IMR-90 (cell line): ENCODE measurements at regions not wholly inside any gene's neighbourhood (a gene's known extent, or its start where the extent isn't known, plus 50 kb on each side); places are given as distances from the start of the nearest gene placed in this dataset.

Experiments used
- ATAC-seq: fragments of 200-7000 bp; cut with Tn5 transposase; 2 replicates; pipeline ENCODE4 v1.9.1; 2020; ENCODE audit warnings: low read depth, mild to moderate bottlenecking, moderate library complexity
- BruUV-seq: library from RNA; stranded (reverse); fragments of 400-500 nt; replicated peaks from 2 replicates; lab custom pipeline; 2021; lab: Mats Ljungman, UMichigan
- CTCF ChIA-PET: fragments of 300-600 bp; formaldehyde crosslinking; extraction: SDS; loops from one replicate; lab custom pipeline; 2021; ENCODE audit warnings: antibody characterized with exemption; lab: Yijun Ruan, JAX
- POLR2A ChIA-PET: fragments of 300-600 bp; sonication (Branson Sonifier 250); formaldehyde crosslinking; loops from one replicate; lab custom pipeline; 2022; ENCODE audit warnings: antibody characterized with exemption; ENCODE audit not compliant: unreplicated experiment; lab: Charles Lee
- DNase-seq: peaks from one replicate; pipeline ENCODE4 v3.0.0; 2013
- H2AFZ ChIP-seq: replicated peaks from 2 replicates; pipeline ENCODE3; 2013; ENCODE audit warnings: low read length, mild to moderate bottlenecking; ENCODE audit not compliant: poor library complexity
- H2AK5ac ChIP-seq: 2 replicates; pipeline ENCODE4 v1.6.1; 2013; ENCODE audit warnings: low read depth, low read length, inconsistent platforms
- H2AK9ac ChIP-seq: replicated peaks from 2 replicates; pipeline ENCODE3; 2013; ENCODE audit warnings: mild to moderate bottlenecking, low read depth, low read length, moderate library complexity; ENCODE audit not compliant: poor library complexity
- H2BK120ac ChIP-seq: 2 replicates; pipeline ENCODE4 v1.6.1; 2013; ENCODE audit warnings: low read depth, low read length, inconsistent platforms
- H2BK15ac ChIP-seq: 3 replicates; pipeline ENCODE4 v1.6.1; 2013; ENCODE audit warnings: low read depth, low read length, inconsistent platforms
- H2BK20ac ChIP-seq: 2 replicates; pipeline ENCODE4 v1.6.1; 2013; ENCODE audit warnings: low read depth, mild to moderate bottlenecking, inconsistent platforms, low read length, moderate library complexity
- H2BK5ac ChIP-seq: 2 replicates; pipeline ENCODE4 v1.6.1; 2013; ENCODE audit warnings: mild to moderate bottlenecking, low read depth, low read length, inconsistent platforms; ENCODE audit not compliant: poor library complexity, severe bottlenecking
- H3K14ac ChIP-seq: replicated peaks from 2 replicates; pipeline ENCODE4 v1.6.1; 2013; ENCODE audit warnings: low read depth, low read length, inconsistent platforms
- H3K18ac ChIP-seq: 2 replicates; pipeline ENCODE4 v1.6.1; 2013; ENCODE audit warnings: low read depth, low read length, control low read depth
- H3K23ac ChIP-seq: 2 replicates; pipeline ENCODE4 v1.6.1; 2013; ENCODE audit warnings: low read depth, low read length, inconsistent platforms
- H3K27ac ChIP-seq: 2 replicates; pipeline ENCODE4 v1.5.1; 2013; ENCODE audit warnings: mild to moderate bottlenecking, control low read depth, low read length; ENCODE audit not compliant: insufficient read depth
- H3K27me3 ChIP-seq: 2 replicates; pipeline ENCODE4 v1.6.1; 2013; ENCODE audit warnings: low read length; ENCODE audit not compliant: control insufficient read depth, insufficient read depth
- H3K36me3 ChIP-seq: 2 replicates; pipeline ENCODE4 v1.6.1; 2013; ENCODE audit warnings: low read length, mixed read lengths; ENCODE audit not compliant: control insufficient read depth, insufficient read depth
- H3K4ac ChIP-seq: 2 replicates; pipeline ENCODE4 v1.6.1; 2013; ENCODE audit warnings: low read depth, low read length, inconsistent platforms
- H3K4me1 ChIP-seq: 2 replicates; pipeline ENCODE4 v1.6.1; 2013; ENCODE audit warnings: low read length, mixed read lengths; ENCODE audit not compliant: control insufficient read depth, insufficient read depth
- H3K4me2 ChIP-seq: 2 replicates; pipeline ENCODE4 v1.6.1; 2013; ENCODE audit warnings: low read depth, mild to moderate bottlenecking, control low read depth, low read length, moderate library complexity
- H3K4me3 ChIP-seq: 2 replicates; pipeline ENCODE4 v1.5.1; 2013; ENCODE audit warnings: low read depth, mild to moderate bottlenecking, control low read depth, low read length, moderate library complexity; ENCODE audit not compliant: insufficient read depth
- H3K56ac ChIP-seq: 2 replicates; pipeline ENCODE4 v1.6.1; 2013; ENCODE audit warnings: low read length, inconsistent platforms; ENCODE audit not compliant: insufficient read depth; ENCODE audit errors: extremely low read depth
- H3K79me1 ChIP-seq, 2 experiments: 2 replicates each; pipeline ENCODE4 v1.6.1; 2013; ENCODE audit warnings: low read length in 2 of 2, inconsistent platforms in 1 of 2, low read depth in 1 of 2
- H3K9ac ChIP-seq: 2 replicates; pipeline ENCODE4 v1.6.1; 2013; ENCODE audit warnings: low read depth, low read length, control low read depth
- H3K9me1 ChIP-seq: 2 replicates; pipeline ENCODE4 v1.6.1; 2013; ENCODE audit warnings: low read length, inconsistent platforms; ENCODE audit not compliant: insufficient read depth
- H3K9me3 ChIP-seq: 2 replicates; pipeline ENCODE4 v1.6.1; 2013; ENCODE audit warnings: low read length; ENCODE audit not compliant: control insufficient read depth, insufficient read depth
- H4K20me1 ChIP-seq: 2 replicates; pipeline ENCODE4 v1.6.1; 2013; ENCODE audit warnings: low read length, inconsistent platforms; ENCODE audit not compliant: insufficient read depth
- H4K5ac ChIP-seq: 2 replicates; pipeline ENCODE4 v1.6.1; 2013; ENCODE audit warnings: mild to moderate bottlenecking, low read depth, low read length, control low read depth
- H4K8ac ChIP-seq, 2 experiments: 2 replicates each; pipeline ENCODE4 v1.6.1; 2013; ENCODE audit warnings: low read depth in 2 of 2, low read length in 2 of 2, control low read depth in 1 of 2, inconsistent platforms in 1 of 2
- H4K91ac ChIP-seq: 2 replicates; pipeline ENCODE4 v1.6.1; 2013; ENCODE audit warnings: low read depth, low read length, inconsistent platforms; ENCODE audit not compliant: insufficient read depth
- BHLHE40 ChIP-seq: fragments of 150-350 bp; IDR thresholded peaks from 2 replicates; pipeline ENCODE4 v1.6.1; 2016; ENCODE audit warnings: mild to moderate bottlenecking, low read depth, low read length
- CEBPB ChIP-seq: IDR thresholded peaks from 2 replicates; pipeline ENCODE4 v1.6.1; 2012; ENCODE audit warnings: low read depth, low read length, improper control_type of control experiment
- CHD1 ChIP-seq: IDR thresholded peaks from 2 replicates; pipeline ENCODE4 v1.6.1; 2012; ENCODE audit warnings: low read depth, low read length, improper control_type of control experiment
- FOS ChIP-seq: fragments of 150-350 bp; IDR thresholded peaks from 2 replicates; pipeline ENCODE4 v1.6.1; 2016; ENCODE audit warnings: low read depth, low read length
- MAFK ChIP-seq: IDR thresholded peaks from 2 replicates; pipeline ENCODE4 v1.6.1; 2012; ENCODE audit warnings: low read depth, low read length, improper control_type of control experiment
- MAZ ChIP-seq: IDR thresholded peaks from 2 replicates; pipeline ENCODE4 v1.6.1; 2012; ENCODE audit warnings: low read depth, mild to moderate bottlenecking, low read length, improper control_type of control experiment, moderate library complexity, borderline replicate concordance
- MXI1 ChIP-seq: IDR thresholded peaks from 2 replicates; pipeline ENCODE4 v1.6.1; 2012; ENCODE audit warnings: low read depth, mild to moderate bottlenecking, low read length, moderate library complexity, borderline replicate concordance
- NFE2L2 ChIP-seq: fragments of 150-350 bp; IDR thresholded peaks from 2 replicates; pipeline ENCODE4 v1.6.1; 2016; ENCODE audit warnings: low read depth, mild to moderate bottlenecking, low read length
- POLR2A ChIP-seq: IDR thresholded peaks from 2 replicates; pipeline ENCODE4 v1.6.1; 2012; ENCODE audit warnings: mild to moderate bottlenecking, low read depth, low read length
- RAD21 ChIP-seq: IDR thresholded peaks from 2 replicates; pipeline ENCODE4 v1.6.1; 2012; ENCODE audit warnings: low read length, improper control_type of control experiment
- RCOR1 ChIP-seq: IDR thresholded peaks from 2 replicates; pipeline ENCODE4 v1.6.1; 2012; ENCODE audit warnings: mild to moderate bottlenecking, low read length, improper control_type of control experiment; ENCODE audit not compliant: insufficient replicate concordance
- RFX5 ChIP-seq: IDR thresholded peaks from 2 replicates; pipeline ENCODE4 v1.8.0; 2012; ENCODE audit warnings: low read depth, mild to moderate bottlenecking, low read length, moderate library complexity
- SMC3 ChIP-seq: fragments of 150-350 bp; IDR thresholded peaks from 2 replicates; pipeline ENCODE4 v1.6.1; 2016; ENCODE audit warnings: low read depth, mild to moderate bottlenecking, antibody characterized with exemption, low read length, moderate library complexity
- WGBS, 2 experiments: methylation state at CpG; one replicate each; pipeline versions ENCODE4 v1.1.5 to v1.1.7; 2013; ENCODE audit warnings: missing lambda C conversion rate in 2 of 2; ENCODE audit not compliant: insufficient read length in 1 of 2; ENCODE audit errors: extremely low coverage in 2 of 2; 5-methylcytosine and 5-hydroxymethylcytosine counted together
- dilution Hi-C: fragments of 300-500 bp; cut with HindIII; formaldehyde crosslinking; loops from one replicate; pipeline ENCODE4 v1.14.3; 2018; ENCODE audit warnings: low sequenced_read_pairs; ENCODE audit not compliant: unreplicated experiment
- in situ Hi-C: fragments of 300-500 bp; cut with MboI; formaldehyde crosslinking; loops from 3 replicates; pipeline ENCODE4 v1.14.3; 2019; ENCODE audit warnings: low sequenced_read_pairs, inconsistent platforms, mixed read lengths
- intact Hi-C: fragments of 100-400 bp; cut with micrococcal nuclease; formaldehyde crosslinking; loops from 2 replicates; pipeline ENCODE4 v1.10.0; 2022
- TF ChIP-seq, protein P1 (sequence below): conservative IDR thresholded peaks from 2 replicates; pipeline ENCODE4 v1.5.1; 2012; ENCODE audit warnings: mild to moderate bottlenecking, low read depth, low read length, improper control_type of control experiment
- TF ChIP-seq, protein P2 (sequence below): fragments of 150-350 bp; IDR thresholded peaks from 2 replicates; pipeline ENCODE4 v1.6.1; 2017; ENCODE audit warnings: mild to moderate bottlenecking, antibody characterized with exemption, low read length, low read depth
- TF ChIP-seq, protein P3 (sequence below): fragments of 150-350 bp; IDR thresholded peaks from 2 replicates; pipeline ENCODE4 v1.6.1; 2016; ENCODE audit warnings: low read depth, mild to moderate bottlenecking, low read length, moderate library complexity, borderline replicate concordance

DNA sequence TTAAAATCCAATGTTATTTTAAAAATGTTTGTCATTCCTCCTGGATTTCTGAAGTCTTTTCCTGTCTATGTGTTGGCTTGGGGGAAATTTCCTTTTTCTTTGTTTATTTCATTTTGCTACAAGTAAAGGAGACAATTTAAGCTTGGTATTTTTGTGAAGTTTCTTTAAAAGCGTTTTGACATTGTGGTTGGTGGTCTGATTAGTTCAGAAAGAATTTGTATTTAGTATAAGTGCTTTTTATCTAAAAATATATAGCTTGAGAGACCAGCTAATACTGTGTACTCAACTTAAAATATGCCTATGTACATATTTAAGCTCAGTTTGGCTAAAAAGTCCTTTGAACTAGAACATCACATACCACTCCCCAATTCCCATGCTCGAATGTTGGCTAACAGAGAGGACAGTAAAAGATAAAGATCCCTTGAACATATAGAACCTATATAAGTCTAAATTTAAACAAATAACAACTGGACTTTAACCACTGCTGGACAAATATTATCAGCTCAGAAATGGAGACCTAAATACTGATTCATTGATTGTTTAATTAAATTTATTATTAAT, 237.6 kb downstream of the TLE4 start:
- Histone ChIP-seq H3K4me3 (no peak overlapping the region), H3K9me1 (no peaks in the 10 kb centered on the region), H2BK15ac (no peak overlapping the region), H2BK120ac (no peak overlapping the region), H3K9ac (no peak overlapping the region), H4K91ac (no peak overlapping the region), H3K9me3 (no peaks in the 10 kb centered on the region), H4K5ac (no peak overlapping the region), H3K36me3 (no peaks in the 10 kb centered on the region), H2AK5ac (no peak overlapping the region), H3K27me3 (peaks cover 5% of the 10 kb centered on the region; the same call in 1 of the 2 replicates), H3K79me1 (no peaks in the 10 kb centered on the region), H3K4ac (no peak overlapping the region), H3K4me1 (peaks cover 4% of the 10 kb centered on the region; the same call in 1 of the 2 replicates), H3K14ac (no peak overlapping the region), H3K4me2 (no peak overlapping the region), H2AFZ (no peak overlapping the region), H2BK20ac (no peak overlapping the region), H3K18ac (peak overlapping the region; percentile 35; the same call in 1 of the 2 replicates), H3K23ac (no peak overlapping the region), H3K27ac (no peak overlapping the region), H3K56ac (no peak overlapping the region), H2BK5ac (no peak overlapping the region), H4K20me1 (no peaks in the 10 kb centered on the region), H2AK9ac (no peak overlapping the region), H4K8ac (no peak overlapping the region)
- ChIA-PET POLR2A (no interaction called here), CTCF (no interaction called here)
- DNase-seq (peak; percentile 6), ATAC-seq (peak; percentile 40)
- intact Hi-C loops = no loop called here
- no CpG with 5 or more reads among the region's 2 CpGs for WGBS, 2 experiments
- no TSS peak for BruUV-seq
- in situ Hi-C loops = no loop called here
- dilution Hi-C loops = no loop called here
- TF ChIP-seq FOS (no peak), RFX5 (no peak), MAZ (no peak), CHD1 (no peak), NFE2L2 (no peak), POLR2A (no peak), BHLHE40 (no peak), MAFK (no peak), CEBPB (no peak), MXI1 (no peak), RCOR1 (no peak), RAD21 (no peak), SMC3 (no peak)
- TF ChIP-seq, protein P1, sequence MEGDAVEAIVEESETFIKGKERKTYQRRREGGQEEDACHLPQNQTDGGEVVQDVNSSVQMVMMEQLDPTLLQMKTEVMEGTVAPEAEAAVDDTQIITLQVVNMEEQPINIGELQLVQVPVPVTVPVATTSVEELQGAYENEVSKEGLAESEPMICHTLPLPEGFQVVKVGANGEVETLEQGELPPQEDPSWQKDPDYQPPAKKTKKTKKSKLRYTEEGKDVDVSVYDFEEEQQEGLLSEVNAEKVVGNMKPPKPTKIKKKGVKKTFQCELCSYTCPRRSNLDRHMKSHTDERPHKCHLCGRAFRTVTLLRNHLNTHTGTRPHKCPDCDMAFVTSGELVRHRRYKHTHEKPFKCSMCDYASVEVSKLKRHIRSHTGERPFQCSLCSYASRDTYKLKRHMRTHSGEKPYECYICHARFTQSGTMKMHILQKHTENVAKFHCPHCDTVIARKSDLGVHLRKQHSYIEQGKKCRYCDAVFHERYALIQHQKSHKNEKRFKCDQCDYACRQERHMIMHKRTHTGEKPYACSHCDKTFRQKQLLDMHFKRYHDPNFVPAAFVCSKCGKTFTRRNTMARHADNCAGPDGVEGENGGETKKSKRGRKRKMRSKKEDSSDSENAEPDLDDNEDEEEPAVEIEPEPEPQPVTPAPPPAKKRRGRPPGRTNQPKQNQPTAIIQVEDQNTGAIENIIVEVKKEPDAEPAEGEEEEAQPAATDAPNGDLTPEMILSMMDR = no peak
- TF ChIP-seq, protein P2, sequence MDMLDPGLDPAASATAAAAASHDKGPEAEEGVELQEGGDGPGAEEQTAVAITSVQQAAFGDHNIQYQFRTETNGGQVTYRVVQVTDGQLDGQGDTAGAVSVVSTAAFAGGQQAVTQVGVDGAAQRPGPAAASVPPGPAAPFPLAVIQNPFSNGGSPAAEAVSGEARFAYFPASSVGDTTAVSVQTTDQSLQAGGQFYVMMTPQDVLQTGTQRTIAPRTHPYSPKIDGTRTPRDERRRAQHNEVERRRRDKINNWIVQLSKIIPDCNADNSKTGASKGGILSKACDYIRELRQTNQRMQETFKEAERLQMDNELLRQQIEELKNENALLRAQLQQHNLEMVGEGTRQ = no peak
- TF ChIP-seq, protein P3, sequence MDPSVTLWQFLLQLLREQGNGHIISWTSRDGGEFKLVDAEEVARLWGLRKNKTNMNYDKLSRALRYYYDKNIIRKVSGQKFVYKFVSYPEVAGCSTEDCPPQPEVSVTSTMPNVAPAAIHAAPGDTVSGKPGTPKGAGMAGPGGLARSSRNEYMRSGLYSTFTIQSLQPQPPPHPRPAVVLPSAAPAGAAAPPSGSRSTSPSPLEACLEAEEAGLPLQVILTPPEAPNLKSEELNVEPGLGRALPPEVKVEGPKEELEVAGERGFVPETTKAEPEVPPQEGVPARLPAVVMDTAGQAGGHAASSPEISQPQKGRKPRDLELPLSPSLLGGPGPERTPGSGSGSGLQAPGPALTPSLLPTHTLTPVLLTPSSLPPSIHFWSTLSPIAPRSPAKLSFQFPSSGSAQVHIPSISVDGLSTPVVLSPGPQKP = no peak
